HEK293T (cell line): ENCODE measurements at regions not wholly inside any gene's neighbourhood (a gene's known extent, or its start where the extent isn't known, plus 50 kb on each side); places are given as distances from the start of the nearest gene placed in this dataset.

Experiments used
- ARNT ChIP-seq: fragments of 450-650 bp; IDR thresholded peaks from 2 replicates; pipeline ENCODE4 v1.6.1; 2017; ENCODE audit warnings: mild to moderate bottlenecking
- ELF4 ChIP-seq: fragments of 450-650 bp; IDR thresholded peaks from 2 replicates; pipeline ENCODE4 v1.6.1; 2017; ENCODE audit warnings: antibody characterized with exemption
- LEF1 ChIP-seq: fragments of 450-650 bp; IDR thresholded peaks from 2 replicates; pipeline ENCODE4 v1.6.1; 2017; ENCODE audit warnings: mild to moderate bottlenecking, borderline replicate concordance
- PKNOX1 ChIP-seq: fragments of 450-650 bp; IDR thresholded peaks from 2 replicates; pipeline ENCODE4 v1.6.1; 2016
- SUZ12 ChIP-seq: fragments of 450-650 bp; IDR thresholded peaks from 2 replicates; pipeline ENCODE4 v1.6.1; 2016; ENCODE audit warnings: mild to moderate bottlenecking
- ZNF384 ChIP-seq: fragments of 450-650 bp; IDR thresholded peaks from 2 replicates; pipeline ENCODE4 v1.6.1; 2016

GRCh38 chr15:45831787-45832186 is 197.0 kb downstream of the SQOR start:
- TF ChIP-seq ZNF384 (no peak), LEF1 (no peak), ARNT (no peak), PKNOX1 (no peak), SUZ12 (no peak), ELF4 (no peak)
